Stimulated activated naive CD8-positive, alpha-beta T cell treated with anti-CD3 and anti-CD28 coated beads, Interleukin-15, Interleukin-2, amounts not matched to agents 100 U/mL and 50 U/mL, for 24 hours (primary cell): ENCODE measurements at regions not wholly inside any gene's neighbourhood (a gene's known extent, or its start where the extent isn't known, plus 50 kb on each side); places are given as distances from the start of the nearest gene placed in this dataset.
"Not testable (repeated sequence)": the region's sequence is repeated elsewhere in the genome, so short reads cannot be mapped to it uniquely, and the experiment has no call there.

Experiments used
- ATAC-seq: fragments of 150-1000 bp; cut with Tn5 transposase; one replicate; pipeline ENCODE4 v1.10.0; 2021
- DNase-seq: peaks from one replicate; pipeline ENCODE4 v3.0.0; 2021

DNA sequence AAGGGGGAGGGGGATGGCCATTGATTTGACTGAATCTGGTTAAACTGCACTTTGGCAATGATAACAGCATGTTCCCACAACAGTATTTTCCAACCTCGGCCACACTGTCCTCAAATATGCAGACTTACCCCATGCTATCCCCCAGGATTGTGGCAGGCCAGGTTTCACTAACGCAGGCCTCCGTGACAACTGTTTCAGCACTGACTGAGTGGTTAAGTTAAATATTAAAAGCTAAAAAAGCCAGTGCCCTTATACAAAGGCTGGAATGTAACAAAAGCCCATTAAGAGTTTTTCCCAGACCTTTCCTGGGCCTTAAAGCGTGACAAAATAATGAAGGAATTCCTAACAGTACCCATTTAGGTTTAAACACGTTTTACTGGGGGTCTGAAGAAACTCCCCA is 202.9 kb downstream of the USP25 start:
- ATAC-seq, result no peak
- DNase-seq, result no peak

DNA sequence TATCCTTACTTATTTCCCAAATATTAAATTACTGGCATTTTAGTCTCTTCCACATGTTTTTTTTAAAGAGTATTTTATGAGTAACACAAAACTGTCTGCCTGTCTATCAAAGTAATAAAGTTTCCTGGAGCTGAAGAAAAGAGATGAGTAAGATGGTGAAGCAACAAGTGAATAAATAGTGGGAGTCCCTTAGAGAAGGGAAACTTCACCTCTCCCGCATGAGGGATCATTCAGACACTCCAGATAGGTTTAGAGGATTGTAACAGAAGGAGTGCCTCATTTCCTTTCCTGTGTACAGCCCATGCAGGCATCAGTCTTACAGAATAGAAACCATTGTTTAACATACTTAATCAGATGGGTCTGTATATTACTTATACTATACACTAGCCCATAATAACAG is 205.7 kb downstream of the USP25 start:
- no peak for ATAC-seq
- DNase-seq, result no peak

DNA sequence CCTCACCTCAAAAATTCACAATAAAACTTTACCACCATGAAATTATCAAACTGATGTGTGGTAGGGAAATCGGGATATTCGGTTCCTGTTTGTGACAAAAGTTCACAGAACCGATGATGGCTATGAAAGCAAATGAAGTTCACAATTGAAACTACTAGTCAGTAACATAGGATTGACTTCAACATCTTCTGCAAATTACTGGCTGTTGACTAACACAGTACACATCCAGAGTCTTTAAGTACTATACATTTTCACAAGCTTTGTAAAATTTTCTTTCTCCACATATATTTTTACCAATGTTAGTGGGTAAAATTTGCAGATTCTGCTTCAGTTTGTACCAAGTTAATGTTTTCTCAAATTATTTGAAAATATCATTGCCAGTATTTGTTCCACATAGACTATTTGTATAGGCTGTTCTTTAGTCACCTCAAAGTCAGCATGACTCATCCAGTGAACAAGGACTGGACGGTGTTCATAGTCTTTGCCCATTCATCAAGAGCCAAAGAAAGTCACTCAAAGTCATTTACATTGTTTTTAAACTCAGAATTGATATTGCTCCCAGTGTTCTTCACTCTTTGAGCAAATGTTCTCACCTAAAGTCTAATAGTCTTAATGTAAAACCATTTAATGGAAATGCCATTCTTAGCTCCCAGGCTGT is 213.4 kb downstream of the USP25 start:
- ATAC-seq (no peak), DNase-seq (no peak)

GRCh38 chr21:15947677-15948076 is 217.9 kb downstream of the USP25 start:
- ATAC-seq, result no peak
- no peak for DNase-seq

GRCh38 chr21:15953551-15954116 is 223.9 kb downstream of the USP25 start:
- no peak for DNase-seq
- no peak for ATAC-seq

DNA sequence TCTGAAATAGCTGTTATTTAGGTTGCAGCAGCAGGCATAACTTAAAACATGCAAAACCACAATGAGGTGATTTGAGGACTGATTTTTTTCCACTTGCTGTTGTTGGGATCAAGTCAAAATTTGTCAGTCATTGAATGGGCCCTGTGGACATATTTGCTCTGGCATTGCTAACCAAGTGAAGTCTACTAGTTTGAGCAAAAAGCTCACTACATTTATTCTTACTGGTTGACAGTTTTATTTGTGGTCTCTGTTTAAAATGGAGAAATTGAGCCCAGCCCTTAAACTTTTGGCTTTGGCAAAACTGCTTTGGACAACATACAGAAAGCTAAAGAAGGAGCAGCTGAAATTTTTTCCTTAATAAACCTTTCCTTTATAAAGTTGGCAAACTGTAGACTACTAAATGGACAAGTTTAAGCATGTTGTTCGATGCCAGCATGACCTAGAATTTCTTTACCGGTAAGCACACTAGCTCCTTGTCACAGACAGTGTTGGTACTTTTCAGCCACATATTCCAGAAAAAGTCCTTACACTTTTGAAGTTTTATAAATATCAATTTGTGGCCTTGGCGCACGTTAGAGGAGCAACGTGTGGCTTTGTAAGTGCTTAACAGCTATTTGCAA is 234.6 kb downstream of the USP25 start:
- DNase-seq, result no peak
- ATAC-seq, result no peak

- ATAC-seq (no peak), DNase-seq (no peak)
Observed at GRCh38 chr21:15966231-15966630, 236.4 kb downstream of the USP25 start.

DNA sequence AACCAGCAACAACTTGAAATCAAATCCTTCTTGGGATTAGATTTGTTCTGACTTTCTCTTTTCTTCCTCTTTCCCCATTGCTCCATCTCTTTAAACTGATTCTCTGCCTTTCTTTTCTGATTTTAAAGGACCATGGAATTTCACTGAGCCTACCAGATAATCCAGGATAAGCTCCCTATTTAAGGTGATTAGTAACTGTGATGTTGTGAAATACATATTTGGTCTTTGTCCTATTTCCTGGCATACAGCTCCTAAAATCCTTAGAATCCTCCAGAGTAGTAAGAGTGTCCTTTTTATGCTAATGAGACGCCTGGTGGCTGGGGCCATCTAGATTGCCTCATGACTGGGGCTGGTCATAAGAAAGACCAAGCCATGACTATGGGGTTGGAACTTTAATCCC is 236.9 kb downstream of the USP25 start:
- ATAC-seq (no peak), DNase-seq (no peak)

GRCh38 chr21:15967661-15968060 is 237.9 kb downstream of the USP25 start:
- ATAC-seq (no peak), DNase-seq (no peak)

GRCh38 chr21:15968776-15969310 is 239.1 kb downstream of the USP25 start:
- ATAC-seq (no peak), DNase-seq (no peak)

DNA sequence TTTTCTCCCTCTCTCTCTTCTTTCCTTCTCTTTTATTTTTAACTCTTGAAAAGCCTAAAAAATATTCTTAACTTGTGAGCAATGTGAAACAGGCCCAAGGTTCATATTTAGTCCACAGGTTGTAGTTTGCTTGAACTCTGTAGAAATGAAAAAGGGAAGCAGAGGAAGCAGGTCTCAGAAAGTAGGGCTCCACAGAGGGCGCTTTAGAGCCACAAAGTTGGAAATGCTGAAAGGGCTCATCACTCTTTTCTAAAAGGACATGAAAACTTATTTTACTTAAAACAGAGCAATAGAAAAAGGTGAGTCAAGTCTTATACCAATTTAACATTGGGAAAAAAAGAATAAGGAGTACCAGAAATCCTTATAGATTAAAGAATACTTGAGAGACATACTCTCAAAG is 247.0 kb downstream of the USP25 start:
- no peak for ATAC-seq
- no peak for DNase-seq

DNA sequence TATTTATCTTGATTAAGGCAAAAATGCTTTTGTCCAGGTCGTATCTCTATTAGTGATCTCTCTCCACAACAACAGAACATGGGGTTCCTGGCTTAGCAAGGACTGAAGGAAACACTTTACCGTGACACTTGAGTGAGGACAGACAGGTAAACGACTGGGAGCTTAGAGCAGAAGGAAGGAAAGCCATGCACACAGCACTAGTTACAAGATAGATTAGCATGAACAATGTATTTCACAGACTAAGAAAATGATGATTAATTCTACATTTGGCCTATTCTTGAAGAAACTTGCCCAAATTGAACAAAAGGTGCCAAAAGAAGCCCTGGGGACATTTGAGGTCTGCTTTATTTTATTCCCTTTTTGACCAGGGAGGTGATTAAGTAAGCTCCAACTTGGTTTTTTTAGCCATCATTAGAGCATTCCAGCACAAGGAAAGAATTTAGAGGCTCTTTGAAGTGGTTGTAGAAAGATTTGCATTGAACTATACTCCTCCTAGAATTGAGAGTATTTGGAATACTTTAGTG is 248.5 kb downstream of the USP25 start:
- no peak for DNase-seq
- no peak for ATAC-seq

DNA sequence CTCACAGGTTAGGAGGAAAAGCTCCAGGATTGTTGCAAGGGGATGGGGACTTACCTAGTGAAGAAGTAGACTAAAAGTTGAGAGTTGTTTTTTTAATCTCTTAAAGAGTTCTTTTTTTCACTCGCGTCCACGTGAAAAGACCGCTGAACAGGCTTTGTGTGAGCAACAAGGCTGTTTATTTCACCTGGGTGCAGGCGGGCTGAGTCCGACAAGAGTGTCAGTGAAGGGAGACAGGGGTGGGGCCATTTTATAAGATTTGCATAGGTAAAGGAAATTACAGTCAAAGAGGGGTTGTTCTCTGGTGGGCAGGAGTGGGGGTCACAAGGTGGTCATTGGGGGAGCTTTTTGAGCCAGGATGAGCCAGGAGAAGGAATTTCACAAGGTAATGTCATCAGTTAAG is 249.7 kb downstream of the USP25 start:
- not testable (repeated sequence) for ATAC-seq

GRCh38 chr21:15986277-15986676 is 256.5 kb downstream of the USP25 start:
- no peak for ATAC-seq
- no peak for DNase-seq

More for the DNA sequence above, 249.7 kb downstream of the USP25 start:
- not testable (repeated sequence) for DNase-seq

- DNase-seq (no peak), ATAC-seq (no peak)
Observed at GRCh38 chr21:15992171-15992570, 262.4 kb downstream of the USP25 start.

GRCh38 chr21:15993951-15994350 is 264.2 kb downstream of the USP25 start:
- ATAC-seq, result no peak
- DNase-seq, result no peak

GRCh38 chr21:15999741-16000140 is 270.0 kb downstream of the USP25 start:
- ATAC-seq (no peak), DNase-seq (no peak)

GRCh38 chr21:16002874-16003466 is 273.2 kb downstream of the USP25 start:
- DNase-seq, result no peak
- ATAC-seq, result no peak

DNA sequence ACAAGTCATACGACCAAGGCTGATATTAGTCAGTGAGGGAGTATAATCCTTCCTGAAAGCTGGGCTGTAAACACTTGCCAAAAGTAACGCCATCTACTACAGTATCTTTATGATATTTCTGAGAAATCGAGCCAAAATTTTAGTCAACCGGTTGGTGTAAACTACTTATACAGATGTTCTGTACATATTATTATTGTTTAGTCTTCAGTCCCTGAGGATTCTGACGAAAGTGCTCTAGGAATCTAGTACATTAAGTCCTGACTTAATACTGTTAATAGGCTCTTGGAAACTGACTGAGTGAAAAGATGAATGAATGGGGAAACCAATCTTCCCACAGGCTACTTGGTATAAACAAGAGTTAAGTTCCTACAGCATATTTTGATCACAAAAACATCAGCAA is 274.3 kb downstream of the USP25 start:
- DNase-seq (no peak), ATAC-seq (no peak)

DNA sequence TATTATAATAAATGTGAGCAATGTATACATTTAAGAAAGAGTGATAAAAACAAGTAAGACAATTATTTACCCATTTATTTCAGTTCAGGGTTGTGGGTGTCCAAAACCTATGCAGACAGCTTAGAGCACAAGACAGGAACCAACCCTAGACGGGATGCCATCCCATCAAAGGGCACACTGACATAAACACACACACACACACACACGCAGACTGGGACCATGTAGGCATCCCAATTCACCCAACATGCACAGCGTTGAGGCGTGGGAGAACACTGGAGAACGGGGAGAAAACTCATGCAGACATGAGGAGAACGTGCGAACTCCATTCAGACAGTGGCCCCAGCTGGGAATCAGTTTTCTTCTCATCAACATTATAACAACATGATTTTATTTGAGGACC is 274.7 kb downstream of the USP25 start:
- no peak for DNase-seq
- no peak for ATAC-seq

DNA sequence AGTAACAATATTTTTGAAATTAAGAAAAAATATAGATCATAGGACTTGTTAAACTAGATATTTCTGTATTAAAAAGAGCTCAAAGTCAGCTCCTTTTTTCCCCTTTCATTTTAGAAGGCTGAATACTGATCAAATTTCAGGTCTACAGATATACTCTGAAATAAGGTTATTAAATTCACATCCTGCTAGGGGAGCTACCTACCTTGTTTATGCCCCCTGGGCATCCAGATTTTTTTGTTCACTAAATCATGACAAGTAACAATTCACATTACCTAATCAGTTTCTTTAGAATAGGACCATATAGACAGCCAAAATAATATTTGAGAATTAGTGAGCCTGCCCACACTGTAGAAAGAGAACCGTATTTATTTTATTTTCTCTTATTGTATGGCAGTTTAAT is 276.2 kb downstream of the USP25 start:
- ATAC-seq (no peak), DNase-seq (no peak)

DNA sequence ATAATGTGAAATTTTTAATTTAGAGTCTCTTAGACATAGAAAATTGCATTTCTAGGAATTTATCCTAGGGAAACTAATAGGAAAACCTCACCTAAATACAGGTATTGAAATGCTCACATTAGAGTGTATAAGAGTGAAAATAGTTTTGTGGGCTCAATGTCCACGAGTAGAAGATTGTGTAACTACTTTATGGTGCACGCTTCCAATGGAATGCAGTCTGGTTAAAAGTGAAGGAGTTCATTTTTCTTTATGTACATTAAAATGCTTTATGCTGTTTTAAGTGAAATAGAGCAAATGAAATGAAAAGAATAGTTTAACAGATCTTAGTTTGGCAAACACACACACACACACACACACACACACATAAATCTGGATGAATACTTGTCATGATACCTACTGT is 278.2 kb downstream of the USP25 start:
- ATAC-seq (no peak), DNase-seq (no peak)

- DNase-seq (no peak), ATAC-seq (no peak)
Observed at GRCh38 chr21:16011719-16012118, 281.9 kb downstream of the USP25 start.
